Calu3 (cell line): ENCODE measurements at regions not wholly inside any gene's neighbourhood (a gene's known extent, or its start where the extent isn't known, plus 50 kb on each side); places are given as distances from the start of the nearest gene placed in this dataset.

ENCODE experiments used
- BruUV-seq: library from RNA; stranded (reverse); fragments of 400-500 nt; replicated peaks from 2 replicates; lab custom pipeline; 2021; lab: Mats Ljungman, UMichigan
- CTCF ChIA-PET: fragments of 300-600 bp; sonication (Branson Sonifier 250); formaldehyde crosslinking; loops from one replicate; lab custom pipeline; 2022; ENCODE audit warnings: antibody characterized with exemption; lab: Charles Lee
- DNase-seq: peaks from one replicate; pipeline ENCODE4 v3.0.0; 2022
- H3K27ac Mint-ChIP-seq: one replicate; pipeline ENCODE4 v1.8.0; 2022; ENCODE audit warnings: mixed read lengths; ENCODE audit not compliant: unreplicated experiment
- H3K27me3 Mint-ChIP-seq: one replicate; pipeline ENCODE4 v1.8.0; 2022; ENCODE audit warnings: mixed read lengths; ENCODE audit not compliant: unreplicated experiment
- H3K36me3 Mint-ChIP-seq: one replicate; pipeline ENCODE4 v1.8.0; 2022; ENCODE audit warnings: mild to moderate bottlenecking, moderate library complexity, mixed read lengths; ENCODE audit not compliant: insufficient read depth, unreplicated experiment
- H3K4me1 Mint-ChIP-seq: one replicate; pipeline ENCODE4 v1.8.0; 2022; ENCODE audit warnings: mild to moderate bottlenecking, low read depth, mixed read lengths; ENCODE audit not compliant: unreplicated experiment
- H3K4me3 Mint-ChIP-seq: one replicate; pipeline ENCODE4 v1.8.0; 2022; ENCODE audit warnings: mild to moderate bottlenecking, low read depth, moderate library complexity, mixed read lengths; ENCODE audit not compliant: unreplicated experiment
- H3K9me3 Mint-ChIP-seq: one replicate; pipeline ENCODE4 v1.8.0; 2022; ENCODE audit warnings: low read depth, mixed read lengths; ENCODE audit not compliant: unreplicated experiment
- CTCF ChIP-seq: fragments of 200-600 bp; IDR thresholded peaks from one replicate; pipeline ENCODE4 v1.8.0; 2022; ENCODE audit warnings: antibody characterized with exemption; ENCODE audit not compliant: unreplicated experiment
- intact Hi-C: fragments of 100-400 bp; cut with micrococcal nuclease; formaldehyde crosslinking; loops from one replicate; pipeline ENCODE4 v1.10.0; 2022; ENCODE audit not compliant: unreplicated experiment

DNA sequence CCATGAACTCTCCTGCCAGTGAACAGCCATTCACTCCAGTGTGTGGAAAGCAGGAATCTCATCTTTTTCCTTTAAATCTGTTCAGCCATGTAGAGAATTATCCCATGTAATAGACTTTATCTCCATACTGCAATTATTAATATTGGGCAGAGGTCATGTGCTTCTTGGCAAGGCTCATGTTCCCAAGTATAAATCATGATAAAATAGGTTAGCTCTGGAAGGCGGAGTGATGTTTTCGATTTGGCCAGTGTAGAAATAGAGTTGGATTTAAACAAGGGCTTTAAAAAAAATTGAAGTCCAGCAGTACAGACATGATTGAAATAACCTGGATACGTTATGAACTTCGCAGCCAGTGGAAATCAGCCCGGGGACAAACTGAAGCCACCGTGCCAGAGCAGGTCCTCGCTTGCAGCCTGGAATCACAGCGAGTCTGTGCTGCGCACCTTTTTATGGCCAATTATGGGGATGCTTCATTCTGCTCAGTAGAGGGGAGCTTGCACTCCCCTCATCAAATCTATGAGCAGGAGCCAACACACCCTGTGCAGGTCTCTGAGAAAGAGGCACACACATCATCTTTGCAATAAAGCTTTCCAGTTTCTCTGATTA lies 654.0 kb upstream of the MKI67 start:
- DNase-seq = no peak
- intact Hi-C loops = no loop called here
- no peak for TF ChIP-seq CTCF
- no peak overlapping the region for H3K27ac Mint-ChIP-seq
- H3K4me3 Mint-ChIP-seq = no peak overlapping the region
- H3K4me1 Mint-ChIP-seq = no peaks in the 10 kb centered on the region
- CTCF ChIA-PET = no interaction called here
- H3K36me3 Mint-ChIP-seq = no peaks in the 10 kb centered on the region
- BruUV-seq = no TSS peak
- H3K27me3 Mint-ChIP-seq = no peaks in the 10 kb centered on the region
- peaks cover 6% of the 10 kb centered on the region for H3K9me3 Mint-ChIP-seq

GRCh38 chr10:128781637-128782036 lies 655.4 kb upstream of the MKI67 start:
- CTCF ChIA-PET = no interaction called here
- no peaks in the 10 kb centered on the region for H3K27me3 Mint-ChIP-seq
- TF ChIP-seq CTCF = no peak
- peaks cover 9% of the 10 kb centered on the region for H3K9me3 Mint-ChIP-seq
- no TSS peak for BruUV-seq
- intact Hi-C loops = no loop called here
- H3K36me3 Mint-ChIP-seq = no peaks in the 10 kb centered on the region
- H3K4me1 Mint-ChIP-seq = no peaks in the 10 kb centered on the region
- no peak overlapping the region for H3K27ac Mint-ChIP-seq
- no peak overlapping the region for H3K4me3 Mint-ChIP-seq
- DNase-seq = no peak

GRCh38 chr10:128784444-128784843 lies 658.2 kb upstream of the MKI67 start:
- no peak for DNase-seq
- CTCF ChIA-PET = no interaction called here
- no TSS peak for BruUV-seq
- Mint-ChIP-seq H3K9me3 (peaks cover 9% of the 10 kb centered on the region), H3K4me1 (no peaks in the 10 kb centered on the region), H3K27ac (no peak overlapping the region), H3K36me3 (no peaks in the 10 kb centered on the region), H3K27me3 (no peaks in the 10 kb centered on the region), H3K4me3 (no peak overlapping the region)
- no peak for TF ChIP-seq CTCF
- intact Hi-C loops = no loop called here

GRCh38 chr10:128792426-128793140 lies 666.4 kb upstream of the MKI67 start:
- Mint-ChIP-seq H3K27ac (no peak overlapping the region), H3K9me3 (peaks cover 13% of the 10 kb centered on the region), H3K27me3 (no peaks in the 10 kb centered on the region), H3K4me3 (no peak overlapping the region), H3K36me3 (no peaks in the 10 kb centered on the region), H3K4me1 (no peaks in the 10 kb centered on the region)
- CTCF ChIA-PET = no interaction called here
- no TSS peak for BruUV-seq
- TF ChIP-seq CTCF = no peak
- DNase-seq = no peak
- intact Hi-C loops = no loop called here
